Upper lobe of left lung (tissue), 4 donors: ENCODE measurements at regions not wholly inside any gene's neighbourhood (a gene's known extent, or its start where the extent isn't known, plus 50 kb on each side); places are given as distances from the start of the nearest gene placed in this dataset.

ENCODE experiments used
- CTCF ChIP-seq, 6 experiments: fragments of 450-650 bp in 4 of 6; fragments of 200-600 bp in 2 of 6; sonication (generic) in 2 of 6; IDR thresholded peaks; one replicate each; pipeline ENCODE4 v1.5.1; 2016 to 2019; ENCODE audit warnings: antibody characterized with exemption in 6 of 6
- POLR2A ChIP-seq, 4 donors: fragments of 450-650 bp; IDR thresholded peaks; one replicate each; pipeline ENCODE4 v1.5.1; 2016 to 2017; ENCODE audit warnings: antibody characterized with exemption in 4 of 4, mild to moderate bottlenecking in 2 of 4

GRCh38 chr11:24122291-24122690, 374.6 kb upstream of the LUZP2 start:
- no peak for TF ChIP-seq CTCF (IDR thresholded peaks at IDR 0.05)
- TF ChIP-seq POLR2A (IDR thresholded peaks at IDR 0.05) = no peak
